Activated effector memory CD4-positive, alpha-beta T cell treated with anti-CD3 and anti-CD28 coated beads, Interleukin-2, amount 50 U/mL, for 16 hours (primary cell): ENCODE measurements at regions not wholly inside any gene's neighbourhood (a gene's known extent, or its start where the extent isn't known, plus 50 kb on each side); places are given as distances from the start of the nearest gene placed in this dataset.

Source experiments
- DNase-seq: peaks from one replicate; pipeline ENCODE4 v3.0.0-alpha.2; 2020

DNA sequence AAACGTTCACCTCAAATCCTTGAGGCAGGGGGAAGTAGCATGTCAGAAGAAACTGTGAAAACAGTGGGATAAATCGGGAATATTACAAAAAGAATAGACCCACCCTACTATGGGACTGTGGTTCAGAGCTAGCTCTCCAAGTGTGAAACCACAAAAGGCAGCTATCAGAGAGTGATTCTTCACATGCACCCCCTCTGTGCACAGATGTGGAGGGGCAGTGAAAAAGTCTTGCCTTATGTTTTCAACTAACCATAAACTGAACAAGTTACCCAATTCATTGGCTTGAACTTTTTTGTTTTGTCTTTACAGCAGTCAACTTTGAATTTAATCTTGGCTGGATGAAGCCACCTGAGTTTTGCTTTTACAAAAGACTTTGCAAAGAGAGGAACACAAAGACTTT lies 98.8 kb upstream of the NR4A3 start:
- no peak for DNase-seq

- DNase-seq, result no peak
Measured at GRCh38 chr9:99724640-99725039, 97.0 kb upstream of the NR4A3 start.

DNA sequence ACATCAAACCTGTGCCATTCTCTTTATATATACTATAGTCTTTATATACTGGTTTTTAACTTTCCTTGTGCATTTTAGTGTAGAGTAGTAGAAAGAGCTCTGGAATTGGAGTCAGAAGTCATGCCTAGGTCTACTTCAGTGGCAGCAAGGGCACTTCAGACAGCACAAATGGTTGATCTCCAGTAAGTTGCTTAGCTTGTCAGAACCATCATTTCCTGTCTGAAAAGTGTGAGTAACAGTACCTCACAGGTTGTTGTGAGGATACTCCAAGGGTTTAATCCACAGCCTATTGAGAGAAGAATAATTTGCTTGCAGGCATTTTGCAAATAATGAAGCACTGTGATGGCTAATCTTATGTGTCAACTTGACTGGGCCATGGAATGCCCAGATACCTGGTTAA lies 95.8 kb upstream of the NR4A3 start:
- no peak for DNase-seq

GRCh38 chr9:99726758-99727157 lies 94.9 kb upstream of the NR4A3 start:
- no peak for DNase-seq

DNA sequence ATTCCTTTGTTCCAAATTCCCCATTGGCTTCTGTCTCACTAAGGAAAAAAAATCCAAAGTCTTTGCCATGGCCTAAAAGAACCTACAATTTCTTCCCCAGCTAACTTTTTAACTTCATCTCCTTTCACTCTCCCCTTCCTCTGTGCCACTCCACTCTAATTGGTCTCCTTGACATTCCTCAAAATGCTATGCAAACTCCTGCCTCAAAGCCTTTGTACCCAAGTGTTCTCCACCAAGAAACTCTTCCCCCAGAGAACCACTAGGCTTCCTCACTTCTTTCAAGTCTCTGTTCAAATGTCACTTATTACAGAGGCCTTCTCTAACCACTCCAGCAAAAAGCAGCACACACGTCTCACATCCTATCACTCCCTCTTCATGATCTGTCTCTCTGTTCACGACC lies 91.6 kb upstream of the NR4A3 start:
- DNase-seq, result no peak

DNA sequence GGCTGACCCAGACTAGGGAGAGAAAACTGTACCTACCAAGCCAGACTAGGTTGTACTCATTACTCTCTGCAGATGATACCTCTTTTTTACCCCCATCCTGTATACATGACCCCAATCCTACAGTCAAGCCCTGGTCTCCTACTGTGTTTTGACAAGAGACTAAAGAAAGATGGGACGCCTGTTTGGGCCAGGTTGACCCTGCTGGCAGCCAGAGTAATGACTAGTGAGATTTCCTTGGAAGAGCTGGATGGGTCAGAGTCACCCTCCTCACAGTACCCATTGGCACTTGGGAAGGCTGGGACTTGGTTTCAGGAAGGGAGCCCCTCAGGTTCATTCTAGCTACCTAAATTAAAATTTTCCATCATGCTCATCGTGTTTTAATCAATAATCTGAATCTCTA lies 89.7 kb upstream of the NR4A3 start:
- no peak for DNase-seq

DNA sequence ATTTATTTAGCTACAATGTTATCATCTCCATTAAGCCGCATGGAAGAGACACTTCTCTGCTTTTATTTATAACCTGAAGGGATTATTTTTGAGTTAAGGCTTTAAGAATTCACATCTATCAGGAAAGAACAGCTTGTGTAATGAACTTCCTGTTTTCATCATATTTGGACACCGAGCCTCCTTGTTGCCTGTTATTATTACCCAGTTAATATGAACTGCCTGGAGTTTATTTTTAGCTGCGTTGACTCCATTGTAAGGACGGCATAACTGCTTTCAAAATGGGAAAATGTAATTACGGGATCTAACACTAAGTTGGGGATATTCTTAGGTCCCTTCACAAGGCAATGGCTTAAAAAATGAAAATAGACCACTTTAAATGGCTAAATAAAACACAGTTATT lies 89.0 kb upstream of the NR4A3 start:
- DNase-seq, result no peak

- DNase-seq, result no peak
Measured at GRCh38 chr9:99735041-99735440, 86.6 kb upstream of the NR4A3 start.

DNA sequence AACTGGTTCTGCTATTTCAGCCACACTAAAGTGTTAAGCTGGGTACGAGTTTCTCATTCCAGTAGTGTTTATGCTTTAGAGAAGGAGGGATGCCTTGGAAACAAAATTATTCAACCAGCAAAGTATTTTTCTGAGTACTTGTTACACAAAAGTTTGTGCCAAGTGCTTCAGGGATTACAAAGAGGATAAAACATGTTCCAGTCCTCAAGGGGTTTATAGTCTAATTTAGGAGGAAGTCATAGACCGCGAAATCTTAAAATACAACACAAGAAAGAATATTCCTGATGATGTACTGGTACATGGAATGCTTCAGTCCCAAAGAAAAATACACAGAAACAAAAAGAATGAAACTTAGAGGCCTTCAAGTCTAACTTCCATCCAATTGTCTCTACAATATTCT lies 85.4 kb upstream of the NR4A3 start:
- no peak for DNase-seq

- no peak for DNase-seq
Measured at GRCh38 chr9:99737649-99738048, 84.0 kb upstream of the NR4A3 start.

DNA sequence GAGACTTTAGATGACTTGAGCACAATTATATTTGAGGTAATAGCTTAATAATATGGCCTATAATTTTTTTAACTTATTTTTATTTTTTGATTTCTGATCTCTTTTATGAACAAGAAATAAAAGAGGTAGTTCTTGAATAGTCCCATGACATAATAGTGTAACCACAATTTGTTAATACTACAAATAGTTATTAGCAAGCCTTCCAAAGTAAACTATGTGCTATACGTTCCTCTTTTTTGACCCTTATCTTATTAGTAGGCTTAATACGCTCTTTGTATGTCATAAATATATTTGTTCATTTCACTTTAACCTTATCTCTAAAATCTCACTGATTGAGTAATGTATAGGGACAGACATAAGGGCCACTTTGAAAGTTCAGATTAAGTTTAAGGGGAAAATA lies 78.7 kb upstream of the NR4A3 start:
- no peak for DNase-seq

DNA sequence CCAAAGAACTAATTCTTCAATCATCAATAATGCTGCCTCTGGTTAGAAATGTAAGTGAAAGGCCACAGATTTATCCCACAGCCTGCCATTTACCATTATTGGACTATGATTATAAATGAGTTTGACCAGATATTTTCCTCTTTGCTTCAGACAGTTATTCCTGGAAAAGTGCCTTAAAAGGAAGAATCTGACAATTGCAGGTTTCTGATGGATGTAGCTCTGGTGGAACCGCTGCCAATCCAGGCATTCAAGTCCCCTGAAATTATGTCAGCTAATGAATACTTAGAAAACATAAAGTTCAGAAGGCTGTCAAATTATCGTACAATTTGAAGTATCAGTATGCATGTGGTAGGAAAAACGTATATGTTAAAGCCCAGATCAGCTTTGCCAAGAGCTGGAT lies 78.2 kb upstream of the NR4A3 start:
- DNase-seq, result no peak

DNA sequence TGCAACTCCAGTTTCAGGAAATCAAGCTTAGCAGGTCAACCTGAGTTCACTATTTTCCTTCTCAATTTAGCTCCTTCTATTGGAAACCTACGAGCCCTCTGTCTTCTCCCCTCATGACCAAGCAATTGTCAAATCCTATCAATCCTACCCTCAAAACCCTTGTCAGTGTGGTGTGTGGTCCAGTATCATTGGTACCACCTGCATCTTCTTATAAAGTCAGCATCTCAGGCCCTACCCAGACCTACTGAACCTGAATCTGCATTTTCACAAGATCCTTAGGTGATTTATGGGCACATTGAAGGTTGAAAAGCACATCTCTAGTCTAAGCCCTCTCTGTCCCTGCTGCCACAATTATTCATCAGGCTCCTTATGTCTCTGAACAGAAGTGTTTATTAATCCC lies 77.6 kb upstream of the NR4A3 start:
- no peak for DNase-seq

DNA sequence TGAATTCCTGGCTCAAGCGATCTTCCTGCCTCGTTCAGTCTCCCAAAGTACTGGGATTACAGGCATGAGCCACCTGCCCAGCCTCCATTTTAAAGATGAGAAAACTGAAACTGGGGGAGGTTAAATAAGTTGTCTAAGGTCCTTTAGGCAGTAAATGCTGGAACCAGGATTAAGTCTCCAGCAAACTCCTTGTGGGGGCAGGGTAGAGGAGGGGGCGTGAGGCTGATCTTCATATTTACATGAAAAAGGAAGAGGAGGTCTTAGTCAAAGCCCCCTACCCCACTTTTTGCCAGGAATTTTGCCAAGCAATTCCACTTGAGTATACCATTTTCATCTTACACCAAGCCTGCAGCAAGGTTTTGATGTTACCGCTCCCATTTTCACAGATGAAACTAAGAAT lies 76.6 kb upstream of the NR4A3 start:
- DNase-seq, result no peak

DNA sequence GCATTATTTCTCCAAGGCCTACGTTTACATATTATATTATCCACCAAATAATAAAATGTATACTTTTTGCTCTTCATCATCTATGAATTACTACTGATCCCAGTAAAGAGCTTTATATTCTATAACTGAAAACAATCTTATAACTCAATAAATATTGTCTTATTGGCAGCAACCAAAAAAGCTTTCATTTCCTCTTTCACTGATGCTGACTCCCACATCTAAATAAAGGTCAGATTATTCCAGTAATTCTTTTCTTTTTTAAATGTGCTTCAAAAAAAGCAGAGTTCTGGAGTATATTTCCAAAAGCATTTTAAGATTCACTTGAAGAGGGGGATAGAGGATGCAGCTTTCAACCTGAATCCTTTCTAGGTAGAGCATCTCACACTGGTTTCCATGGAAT lies 75.3 kb upstream of the NR4A3 start:
- DNase-seq, result no peak

GRCh38 chr9:99748266-99748665 lies 73.4 kb upstream of the NR4A3 start:
- DNase-seq, result no peak

GRCh38 chr9:99748676-99749075 lies 73.0 kb upstream of the NR4A3 start:
- DNase-seq, result no peak

DNA sequence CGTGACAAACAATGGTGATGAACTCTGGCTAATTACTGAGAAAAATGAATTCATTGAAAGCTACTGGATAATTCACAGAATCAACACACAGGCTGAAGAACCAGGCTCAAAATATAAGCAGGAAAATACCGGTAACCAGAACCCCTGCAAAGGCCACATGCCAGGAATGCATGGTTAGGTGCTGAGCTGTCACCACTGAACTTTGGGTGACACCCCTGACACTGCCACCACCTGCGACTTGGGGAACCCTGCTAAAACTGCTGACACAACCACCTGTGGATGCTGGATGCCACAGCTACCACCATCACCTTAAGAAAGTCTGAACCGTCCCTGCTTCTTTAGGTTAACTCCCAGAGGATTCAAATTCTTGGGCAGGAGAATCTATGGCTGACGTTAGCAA lies 72.0 kb upstream of the NR4A3 start:
- DNase-seq, result no peak

DNA sequence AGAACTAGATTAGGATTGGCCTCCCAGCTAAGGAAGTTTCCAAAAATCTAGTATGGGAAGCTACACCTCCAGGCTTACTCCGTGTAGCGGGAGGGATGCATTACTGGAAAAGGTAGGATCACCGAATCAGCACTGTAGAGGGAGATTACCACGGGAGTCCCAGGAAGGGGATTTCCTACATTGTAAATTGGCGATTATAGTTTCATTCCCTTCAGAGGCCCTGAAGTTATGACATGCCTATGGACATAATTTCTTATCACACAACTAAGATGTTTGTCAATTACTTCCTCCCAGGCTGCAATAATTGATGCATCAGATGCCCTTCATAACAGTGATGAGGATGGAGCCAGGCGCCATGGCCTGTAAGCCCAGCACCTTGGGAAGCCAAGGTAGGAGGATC lies 71.2 kb upstream of the NR4A3 start:
- DNase-seq, result no peak

- DNase-seq, result no peak
Measured at GRCh38 chr9:99752417-99753109, 69.1 kb upstream of the NR4A3 start.

GRCh38 chr9:99753436-99753835 lies 68.2 kb upstream of the NR4A3 start:
- DNase-seq, result no peak

- DNase-seq, result no peak
Measured at GRCh38 chr9:99760421-99760820, 61.3 kb upstream of the NR4A3 start.

- no peak for DNase-seq
Measured at GRCh38 chr9:99762470-99762869, 59.2 kb upstream of the NR4A3 start.
